Left ventricle myocardium inferior (tissue), 1 donor: ENCODE measurements at regions not wholly inside any gene's neighbourhood (a gene's known extent, or its start where the extent isn't known, plus 50 kb on each side); places are given as distances from the start of the nearest gene placed in this dataset.

ENCODE experiments used
- DNase-seq: peaks from one replicate; pipeline ENCODE4 v3.0.0-alpha.2; 2020
- H3K27ac ChIP-seq: fragments of 200-600 bp; replicated peaks from 2 replicates; pipeline ENCODE4 v1.8.0; 2021
- H3K27me3 ChIP-seq: fragments of 200-600 bp; 2 replicates; pipeline ENCODE4 v1.8.0; 2021; ENCODE audit warnings: low read depth
- H3K36me3 ChIP-seq: fragments of 200-600 bp; 2 replicates; pipeline ENCODE4 v1.8.0; 2021
- H3K4me1 ChIP-seq: fragments of 200-600 bp; 2 replicates; pipeline ENCODE4 v1.8.0; 2021
- H3K4me3 ChIP-seq: fragments of 200-600 bp; 2 replicates; pipeline ENCODE4 v1.8.0; 2021; ENCODE audit warnings: mild to moderate bottlenecking, moderate library complexity
- H3K9me3 ChIP-seq: fragments of 200-600 bp; replicated peaks from 2 replicates; pipeline ENCODE4 v1.8.0; 2021
- intact Hi-C: fragments of 100-400 bp; cut with micrococcal nuclease; formaldehyde crosslinking; loops from one replicate; pipeline ENCODE4 v1.11.0; 2022
- TF ChIP-seq, protein P1 (sequence below): fragments of 200-600 bp; IDR thresholded peaks from 2 replicates; pipeline ENCODE4 v1.8.0; 2021; ENCODE audit warnings: antibody characterized with exemption, mild to moderate bottlenecking, borderline replicate concordance
- donor health status: DM: no; HTN: yes; CAD: no; lungs with severe emphysema.

DNA sequence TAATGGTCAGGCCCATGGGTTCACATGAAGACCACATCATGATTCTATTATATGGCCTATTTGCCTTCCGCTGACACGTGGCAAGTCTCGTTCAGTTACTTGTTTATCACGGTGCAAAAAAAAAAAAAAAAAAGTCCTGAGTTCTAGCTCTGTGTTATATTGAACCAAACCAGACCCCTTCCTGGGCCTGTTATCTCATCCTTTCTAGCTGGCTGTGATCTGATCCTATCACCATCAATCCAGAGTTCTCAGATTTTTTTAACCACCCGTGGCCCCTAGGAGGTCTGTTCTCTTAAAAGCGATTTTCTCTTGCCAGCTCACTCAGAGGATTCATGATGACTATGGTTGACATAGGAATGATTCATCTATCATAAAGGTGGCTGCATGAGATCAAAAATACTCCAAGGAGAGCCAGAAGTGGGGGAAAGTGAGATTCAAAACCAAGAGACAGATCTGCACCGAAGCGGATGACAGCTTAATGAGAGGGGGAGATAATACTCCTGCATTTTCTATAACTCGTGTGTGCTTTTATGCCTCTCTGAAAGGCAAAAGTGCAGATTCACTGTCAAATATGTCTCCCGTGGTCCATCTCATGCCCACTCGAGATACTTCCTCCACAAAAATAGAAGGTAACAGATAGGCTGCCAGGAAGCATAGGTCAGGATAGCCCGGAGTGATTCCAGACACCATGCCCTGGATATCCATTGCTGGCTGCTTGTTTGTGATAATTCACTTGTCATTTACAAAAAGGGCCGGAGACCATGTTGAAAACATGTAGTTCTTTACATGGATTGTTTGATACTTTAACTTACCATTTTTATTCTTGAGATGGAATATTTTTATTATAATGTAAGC is 505.7 kb upstream of the KLHL29 start:
- TF ChIP-seq, protein P1, sequence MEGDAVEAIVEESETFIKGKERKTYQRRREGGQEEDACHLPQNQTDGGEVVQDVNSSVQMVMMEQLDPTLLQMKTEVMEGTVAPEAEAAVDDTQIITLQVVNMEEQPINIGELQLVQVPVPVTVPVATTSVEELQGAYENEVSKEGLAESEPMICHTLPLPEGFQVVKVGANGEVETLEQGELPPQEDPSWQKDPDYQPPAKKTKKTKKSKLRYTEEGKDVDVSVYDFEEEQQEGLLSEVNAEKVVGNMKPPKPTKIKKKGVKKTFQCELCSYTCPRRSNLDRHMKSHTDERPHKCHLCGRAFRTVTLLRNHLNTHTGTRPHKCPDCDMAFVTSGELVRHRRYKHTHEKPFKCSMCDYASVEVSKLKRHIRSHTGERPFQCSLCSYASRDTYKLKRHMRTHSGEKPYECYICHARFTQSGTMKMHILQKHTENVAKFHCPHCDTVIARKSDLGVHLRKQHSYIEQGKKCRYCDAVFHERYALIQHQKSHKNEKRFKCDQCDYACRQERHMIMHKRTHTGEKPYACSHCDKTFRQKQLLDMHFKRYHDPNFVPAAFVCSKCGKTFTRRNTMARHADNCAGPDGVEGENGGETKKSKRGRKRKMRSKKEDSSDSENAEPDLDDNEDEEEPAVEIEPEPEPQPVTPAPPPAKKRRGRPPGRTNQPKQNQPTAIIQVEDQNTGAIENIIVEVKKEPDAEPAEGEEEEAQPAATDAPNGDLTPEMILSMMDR, result no peak
- no peak overlapping the region for H3K4me3 ChIP-seq
- no peaks in the 10 kb centered on the region for H3K36me3 ChIP-seq
- no peak for DNase-seq
- intact Hi-C loops, result no loop called here
- peaks cover 18% of the 10 kb centered on the region for H3K9me3 ChIP-seq
- no peaks in the 10 kb centered on the region for H3K27me3 ChIP-seq
- H3K27ac ChIP-seq, result no peak overlapping the region
- peaks cover 7% of the 10 kb centered on the region for H3K4me1 ChIP-seq

DNA sequence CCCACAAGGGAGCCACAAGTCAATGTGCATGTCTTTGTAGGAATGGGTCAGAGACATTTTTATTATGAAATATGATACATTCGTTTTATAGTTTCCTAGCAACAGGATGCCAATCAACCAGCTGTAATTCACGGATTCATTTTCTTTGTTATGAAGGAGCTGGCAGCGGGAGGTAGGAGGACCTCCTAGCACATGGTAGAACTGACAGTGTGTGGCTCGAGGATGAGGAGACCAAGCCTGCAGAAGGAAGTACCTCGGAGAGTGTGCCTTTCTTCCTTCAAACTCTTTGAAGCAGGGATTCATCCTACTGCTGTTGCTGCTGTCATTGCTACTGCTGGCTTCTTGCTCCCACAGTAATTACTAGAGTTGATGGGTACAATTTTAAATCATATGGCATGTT is 504.8 kb upstream of the KLHL29 start:
- H3K27ac ChIP-seq, result no peak overlapping the region
- peaks cover 13% of the 10 kb centered on the region for H3K9me3 ChIP-seq
- intact Hi-C loops, result no loop called here
- no peaks in the 10 kb centered on the region for H3K36me3 ChIP-seq
- H3K27me3 ChIP-seq, result no peaks in the 10 kb centered on the region
- TF ChIP-seq, protein P1, result no peak
- H3K4me3 ChIP-seq, result no peak overlapping the region
- peaks cover 7% of the 10 kb centered on the region for H3K4me1 ChIP-seq
- DNase-seq, result no peak

DNA sequence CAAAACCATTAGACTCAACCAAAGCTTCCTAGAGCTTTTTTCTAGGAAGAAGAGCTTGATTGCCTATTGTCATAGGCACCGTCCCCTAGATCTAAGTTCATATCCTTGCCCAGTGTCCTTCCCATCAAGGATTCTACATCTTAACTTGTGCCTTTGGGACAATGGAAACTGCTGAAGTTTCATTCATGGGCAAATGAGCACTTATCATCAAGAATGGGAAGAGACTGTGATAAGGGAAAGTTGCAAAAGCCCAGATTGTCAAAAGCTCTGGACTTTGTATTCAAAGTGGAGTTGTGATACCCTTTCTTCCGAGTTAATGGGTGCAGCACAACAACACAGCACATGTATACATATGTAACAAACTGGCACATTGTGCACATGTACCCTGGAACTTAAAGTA is 503.0 kb upstream of the KLHL29 start:
- no peaks in the 10 kb centered on the region for H3K27me3 ChIP-seq
- H3K4me3 ChIP-seq, result no peak overlapping the region
- DNase-seq, result no peak
- no peak overlapping the region for H3K27ac ChIP-seq
- no peaks in the 10 kb centered on the region for H3K36me3 ChIP-seq
- TF ChIP-seq, protein P1, result no peak
- H3K4me1 ChIP-seq, result peaks cover 7% of the 10 kb centered on the region
- no peaks in the 10 kb centered on the region for H3K9me3 ChIP-seq
- intact Hi-C loops, result no loop called here

DNA sequence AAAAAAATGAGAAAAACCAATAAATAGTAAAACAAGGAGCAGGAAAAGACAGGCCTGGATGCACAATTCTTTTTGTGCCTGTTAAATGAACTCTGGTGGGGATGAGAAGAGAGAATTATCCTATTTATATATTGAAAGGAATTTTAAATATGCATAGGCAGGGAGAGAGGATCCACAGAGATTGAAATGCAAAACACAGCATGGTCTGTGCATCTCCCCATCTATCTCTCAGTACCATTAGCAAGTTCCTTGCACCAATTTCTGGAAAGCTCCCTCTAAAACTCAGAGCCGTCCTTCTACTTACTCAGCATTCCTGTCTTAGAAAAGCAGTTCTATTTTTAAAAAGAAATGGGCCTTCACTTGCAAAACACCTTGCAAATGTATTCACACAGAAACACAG is 502.3 kb upstream of the KLHL29 start:
- no peaks in the 10 kb centered on the region for H3K9me3 ChIP-seq
- H3K4me1 ChIP-seq, result peaks cover 7% of the 10 kb centered on the region
- H3K27me3 ChIP-seq, result no peaks in the 10 kb centered on the region
- no peak for DNase-seq
- H3K36me3 ChIP-seq, result no peaks in the 10 kb centered on the region
- no peak overlapping the region for H3K4me3 ChIP-seq
- H3K27ac ChIP-seq, result no peak overlapping the region
- TF ChIP-seq, protein P1, result no peak
- intact Hi-C loops, result no loop called here

DNA sequence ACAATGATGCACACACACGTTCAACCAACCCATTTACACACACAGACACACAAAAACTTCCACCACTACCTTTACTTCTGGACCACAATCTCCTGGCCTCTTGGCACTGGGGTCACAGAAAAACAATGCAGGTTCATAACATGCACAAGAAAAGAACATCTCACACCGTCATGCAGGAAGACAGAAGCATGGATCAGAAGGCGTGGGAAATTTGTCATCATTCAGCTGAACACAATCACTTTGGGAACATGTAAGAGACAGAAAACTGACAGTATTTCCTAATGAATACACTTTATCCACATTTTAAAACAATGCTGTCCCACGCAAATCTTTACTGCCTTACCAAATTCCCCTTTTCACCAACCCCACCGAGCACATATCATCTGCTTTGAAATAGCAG is 501.9 kb upstream of the KLHL29 start:
- DNase-seq, result no peak
- intact Hi-C loops, result no loop called here
- no peaks in the 10 kb centered on the region for H3K9me3 ChIP-seq
- no peaks in the 10 kb centered on the region for H3K27me3 ChIP-seq
- TF ChIP-seq, protein P1, result no peak
- no peaks in the 10 kb centered on the region for H3K36me3 ChIP-seq
- no peak overlapping the region for H3K4me3 ChIP-seq
- H3K27ac ChIP-seq, result no peak overlapping the region
- H3K4me1 ChIP-seq, result peaks cover 7% of the 10 kb centered on the region
